GM19397 (cell line): ENCODE measurements at regions not wholly inside any gene's neighbourhood (a gene's known extent, or its start where the extent isn't known, plus 50 kb on each side); places are given as distances from the start of the nearest gene placed in this dataset.

Source experiments
- ATAC-seq: cut with Tn5 transposase; IDR thresholded peaks from one replicate; pipeline ENCODE4 v1.9.1; 2021; ENCODE audit warnings: mild to moderate bottlenecking, moderate library complexity; ENCODE audit not compliant: unreplicated experiment

DNA sequence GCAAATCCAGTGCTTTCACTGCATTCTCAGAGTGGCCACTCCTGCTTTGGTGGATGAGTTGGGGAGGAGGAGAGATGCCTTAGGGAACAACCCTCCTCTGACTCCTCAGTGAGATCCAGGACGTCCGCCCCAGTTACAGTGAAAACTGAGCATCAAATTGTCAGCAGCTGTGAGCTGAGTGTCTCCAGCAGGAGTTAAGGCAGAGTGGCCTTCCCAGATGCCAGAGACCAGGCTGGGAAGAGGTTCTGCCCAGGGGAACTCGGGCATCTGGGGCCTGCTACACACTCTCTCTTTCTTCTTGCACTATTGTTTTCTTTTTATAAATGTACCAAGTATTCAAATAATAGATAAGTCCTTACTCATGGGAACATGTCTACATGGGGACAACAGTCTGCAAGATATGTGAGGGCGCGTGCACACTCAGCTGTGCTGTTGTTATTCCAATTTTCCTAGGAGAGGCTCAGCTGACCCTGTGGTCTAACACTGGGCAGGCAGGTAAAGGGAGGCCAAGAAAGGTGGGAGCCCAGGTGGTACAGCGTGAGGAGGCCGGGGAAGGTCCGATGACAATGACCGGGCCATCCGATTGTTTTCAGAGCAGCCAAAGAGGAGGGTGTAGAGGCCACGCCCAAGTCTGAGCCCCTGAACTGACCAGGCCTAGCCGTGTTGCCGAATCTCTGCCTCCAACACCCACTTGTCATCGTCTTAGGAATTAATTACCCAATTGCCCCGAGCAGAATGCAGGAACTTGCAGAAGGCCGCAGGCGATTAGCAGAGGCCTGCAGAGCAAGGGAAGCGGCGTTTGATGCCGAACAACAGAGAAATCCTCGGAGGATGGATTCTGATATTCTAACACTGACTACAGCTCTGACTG lies 166.9 kb downstream of the ANAPC1 start:
- no peak for ATAC-seq
